ENCODE measurements at regions not wholly inside any gene's neighbourhood (a gene's known extent, or its start where the extent isn't known, plus 50 kb on each side); places are given as distances from the start of the nearest gene placed in this dataset.
"Not testable (repeated sequence)": the region's sequence is repeated elsewhere in the genome, so short reads cannot be mapped to it uniquely, and the experiment has no call there.

GRCh38 chr9:30356221-30356620 lies 2028.2 kb upstream of the ACO1 start:
- H3K27ac ChIP-seq = no peak overlapping the region
- no peaks in the 10 kb centered on the region for H3K4me1 ChIP-seq
- H3K27me3 ChIP-seq = no peaks in the 10 kb centered on the region
- DNase-seq (no peak), ATAC-seq (no peak)
- no peaks in the 10 kb centered on the region for H3K9me3 ChIP-seq
- no peak for TF ChIP-seq CTCF (IDR thresholded peaks at IDR 0.05)
- TF ChIP-seq POLR2A (IDR thresholded peaks at IDR 0.05) = no peak
- intact Hi-C loops (cut with DNase I) = no loop called here
- H3K36me3 ChIP-seq = no peaks in the 10 kb centered on the region
- WGBS (ENCODE audit: insufficient coverage, low coverage, low lambda C conversion rate, missing lambda C conversion rate) = 59% methylated on average over 4 of the region's 4 CpGs
- no peak overlapping the region for H3K4me3 ChIP-seq

GRCh38 chr9:30362373-30362772 lies 2022.1 kb upstream of the ACO1 start:
- intact Hi-C loops (cut with DNase I) = no loop called here
- ATAC-seq = no peak
- no peak for DNase-seq
- Histone ChIP-seq H3K36me3 (no peaks in the 10 kb centered on the region), H3K27me3 (no peaks in the 10 kb centered on the region), H3K4me3 (no peak overlapping the region), H3K4me1 (no peaks in the 10 kb centered on the region), H3K27ac (no peak overlapping the region), H3K9me3 (no peaks in the 10 kb centered on the region)
- TF ChIP-seq CTCF (IDR thresholded peaks at IDR 0.05) (no peak), POLR2A (IDR thresholded peaks at IDR 0.05) (no peak)

GRCh38 chr9:30366140-30366539 lies 2018.3 kb upstream of the ACO1 start:
- H3K27ac ChIP-seq; H3K36me3 ChIP-seq; DNase-seq; H3K4me3 ChIP-seq; H3K27me3 ChIP-seq; H3K9me3 ChIP-seq; intact Hi-C loops (cut with DNase I); ATAC-seq; H3K4me1 ChIP-seq: not testable (repeated sequence)
- WGBS (ENCODE audit: insufficient coverage, low coverage, low lambda C conversion rate, missing lambda C conversion rate) = 73% methylated on average over 4 of the region's 4 CpGs

GRCh38 chr9:30382271-30382670 lies 2002.2 kb upstream of the ACO1 start:
- Histone ChIP-seq H3K27me3 (no peaks in the 10 kb centered on the region), H3K9me3 (no peaks in the 10 kb centered on the region), H3K27ac (no peak overlapping the region), H3K36me3 (no peaks in the 10 kb centered on the region), H3K4me1 (no peaks in the 10 kb centered on the region), H3K4me3 (no peak overlapping the region)
- TF ChIP-seq POLR2A (IDR thresholded peaks at IDR 0.05) (no peak), CTCF (IDR thresholded peaks at IDR 0.05) (no peak)
- 52% methylated on average over 2 of the region's 2 CpGs for WGBS (ENCODE audit: insufficient coverage, low coverage, low lambda C conversion rate, missing lambda C conversion rate)
- ATAC-seq (no peak), DNase-seq (no peak)
- intact Hi-C loops (cut with DNase I) = no loop called here

- intact Hi-C loops (cut with DNase I) = no loop called here
- Histone ChIP-seq H3K27me3 (no peaks in the 10 kb centered on the region), H3K36me3 (no peaks in the 10 kb centered on the region), H3K4me1 (no peaks in the 10 kb centered on the region), H3K27ac (no peak overlapping the region), H3K9me3 (no peaks in the 10 kb centered on the region), H3K4me3 (no peak overlapping the region)
- TF ChIP-seq CTCF (IDR thresholded peaks at IDR 0.05) (no peak), POLR2A (IDR thresholded peaks at IDR 0.05) (no peak)
- DNase-seq (no peak), ATAC-seq (no peak)
- WGBS (ENCODE audit: insufficient coverage, low coverage, low lambda C conversion rate, missing lambda C conversion rate) = 29% methylated on average over 3 of the region's 3 CpGs
Observed at GRCh38 chr9:30410273-30410672, 1974.2 kb upstream of the ACO1 start.

Data from right lobe of liver (tissue), 6 donors.